Heart left ventricle (tissue), 16 donors: ENCODE measurements at regions not wholly inside any gene's neighbourhood (a gene's known extent, or its start where the extent isn't known, plus 50 kb on each side); places are given as distances from the start of the nearest gene placed in this dataset.

Experiments used
- ATAC-seq, 4 donors: fragments of 200-7000 bp; cut with Tn5 transposase; one replicate each; pipeline ENCODE4 v1.9.1; 2020 to 2022; ENCODE audit warnings: moderate library complexity in 4 of 4, mild to moderate bottlenecking in 3 of 4, moderate number of reproducible peaks in 1 of 4
- DNase-seq, 5 donors: peaks; one replicate each; pipeline ENCODE4 v3.0.0-alpha.2; 2020
- H3K27ac ChIP-seq, 12 donors: fragments of 200-600 bp; sonication (generic) in 4 of 12; one replicate each; pipeline versions ENCODE4 v1.5.0 to v1.8.0; 2016 to 2022; ENCODE audit warnings: mild to moderate bottlenecking in 2 of 12
- H3K27me3 ChIP-seq, 9 donors: fragments of 200-600 bp; sonication (generic) in 2 of 9; one replicate each; pipeline versions ENCODE4 v1.5.1 to v1.8.0; 2016 to 2022; ENCODE audit warnings: mild to moderate bottlenecking in 3 of 9
- H3K36me3 ChIP-seq, 9 donors: fragments of 200-600 bp; sonication (generic) in 2 of 9; one replicate each; pipeline versions ENCODE4 v1.5.0 to v1.8.0; 2018 to 2022; ENCODE audit warnings: mild to moderate bottlenecking in 2 of 9
- H3K4me1 ChIP-seq, 12 donors: fragments of 200-600 bp; sonication (generic) in 4 of 12; one replicate each; pipeline versions ENCODE4 v1.5.0 to v1.8.0; 2016 to 2022; ENCODE audit warnings: mild to moderate bottlenecking in 3 of 12
- H3K4me3 ChIP-seq, 12 donors: fragments of 200-600 bp; sonication (generic) in 4 of 12; one replicate each; pipeline versions ENCODE4 v1.5.0 to v1.8.0; 2017 to 2022; ENCODE audit warnings: mild to moderate bottlenecking in 9 of 12, moderate library complexity in 4 of 12
- H3K9me3 ChIP-seq, 12 donors: fragments of 200-600 bp; sonication (generic) in 4 of 12; one replicate each; pipeline versions ENCODE4 v1.5.0 to v1.8.0; 2016 to 2022; ENCODE audit warnings: mild to moderate bottlenecking in 1 of 12
- CTCF ChIP-seq, 12 donors: fragments of 200-600 bp; sonication (generic) in 4 of 12; IDR thresholded peaks; one replicate each; pipeline versions ENCODE4 v1.5.0 to v1.8.0; 2018 to 2022; ENCODE audit warnings: antibody characterized with exemption in 12 of 12, mild to moderate bottlenecking in 5 of 12
- POLR2A ChIP-seq, 2 donors: fragments of 450-650 bp; IDR thresholded peaks; one replicate each; pipeline ENCODE4 v1.6.1; 2017; ENCODE audit warnings: antibody characterized with exemption in 2 of 2, mild to moderate bottlenecking in 2 of 2, moderate library complexity in 2 of 2
- WGBS, 4 donors: extraction: QIAGEN DNeasy Blood & Tissue Kit in 2 of 4; methylation state at CpG; one replicate each; pipeline versions ENCODE4 v1.1.5 to v1.1.7; 2013 to 2018; 5-methylcytosine and 5-hydroxymethylcytosine counted together
- intact Hi-C, 10 donors: fragments of 100-400 bp; cut with DNase I; formaldehyde crosslinking; loops; one replicate each; pipeline versions ENCODE4 v1.11.1 to v1.14.2; 2022
- donor health status: ischemic (EF 13 %, LVEDD 7.1; RV severe dilation, severe dysfunction).
- donor health status: healthy with polysubstance abuse.
- donor health status: DM: no; HTN: yes; CAD: no.
- donor health status: DM: no; HTN: no; CAD: no.
- donor health status: ischemic (EF 25% LVEDD 6.9; RV normal size, moderate dysfunction).
- donor health status: ischemic (EF 25% LVEDD 5.7; RV mildly dilated, moderate dysfunction).
- donor health status: healthy.
- donor health status: DM: yes; HTN: yes; CAD: no.
- donor health status: ischemic (EF 35%, LVEDD 5.7; RV mildly dilated, moderate dysfunction).
- donor health status: nonischemic (EF 11% LVEDD 7.7; RV severe dilation, severe dysfunction).
- donor health status: DM: yes; HTN: yes; CAD: no.
- donor health status: PGD.
- donor health status: ischemic (EF 29% LVEDD 5.4; RV normal size, mild dysfunction).
- donor health status: nonischemic (EF 23%, LVEDD 6.1; RV moderate dilation, normal function).

- WGBS, 4 donors, result 77 to 79% (median 78%) methylated on average over 12 of the region's 12 CpGs
- no peak for TF ChIP-seq POLR2A (IDR thresholded peaks at IDR 0.05)
- no peak for TF ChIP-seq CTCF (IDR thresholded peaks at IDR 0.05)
Measured at GRCh38 chr6:18753076-18753475, 365.9 kb downstream of the RNF144B start.

GRCh38 chr6:18763086-18763485 is 375.9 kb downstream of the RNF144B start:
- DNase-seq (no peak), ATAC-seq (no peak)
- no peak overlapping the region for H3K4me3 ChIP-seq
- 78 to 83% (median 82%) methylated on average over 1 of the region's 1 CpG for WGBS, 4 donors
- no peaks in the 10 kb centered on the region for H3K36me3 ChIP-seq
- peaks cover 0 to 3% (median 0%) of the 10 kb centered on the region in 9 donors for H3K27me3 ChIP-seq
- intact Hi-C loops, result no loop called here
- TF ChIP-seq POLR2A (IDR thresholded peaks at IDR 0.05) (no peak), CTCF (IDR thresholded peaks at IDR 0.05) (no peak)
- no peaks in the 10 kb centered on the region for H3K4me1 ChIP-seq
- no peak overlapping the region for H3K27ac ChIP-seq
- H3K9me3 ChIP-seq, result no peaks in the 10 kb centered on the region

More at GRCh38 chr6:18753076-18753475, 365.9 kb downstream of the RNF144B start:
- DNase-seq (no peak), ATAC-seq (no peak)
- Histone ChIP-seq H3K4me3 (no peak overlapping the region), H3K27me3 (no peaks in the 10 kb centered on the region), H3K9me3 (no peaks in the 10 kb centered on the region), H3K27ac (no peak overlapping the region), H3K4me1 (no peaks in the 10 kb centered on the region), H3K36me3 (no peaks in the 10 kb centered on the region)
- intact Hi-C loops, result loop anchor here in 2 of 10 donors (5.0 to 10.0 kb wide), 2 partner anchors 1102 to 1299 kb away; no protein-coding TSS in a partner anchor

GRCh38 chr6:18784794-18785193 is 397.6 kb downstream of the RNF144B start:
- TF ChIP-seq POLR2A (IDR thresholded peaks at IDR 0.05) (no peak), CTCF (IDR thresholded peaks at IDR 0.05) (no peak)
- no peaks in the 10 kb centered on the region for H3K4me1 ChIP-seq
- no peak overlapping the region for H3K27ac ChIP-seq
- H3K4me3 ChIP-seq, result no peak overlapping the region
- no peaks in the 10 kb centered on the region for H3K27me3 ChIP-seq
- no peaks in the 10 kb centered on the region for H3K36me3 ChIP-seq
- DNase-seq (no peak), ATAC-seq (no peak)
- intact Hi-C loops, result no loop called here
- H3K9me3 ChIP-seq, result peaks cover 0 to 11% (median 0%) of the 10 kb centered on the region in 12 donors
- 69 to 80% (median 75%) methylated on average over 1 of the region's 1 CpG for WGBS, 4 donors

- H3K4me3 ChIP-seq, result no peak overlapping the region
- WGBS, 4 donors, result 30 to 66% (median 62%) methylated on average over 1 to 2 of the region's 2 CpGs
- H3K27ac ChIP-seq, result no peak overlapping the region
- DNase-seq, result no peak
- TF ChIP-seq CTCF (IDR thresholded peaks at IDR 0.05) (no peak), POLR2A (IDR thresholded peaks at IDR 0.05) (no peak)
- ATAC-seq, result no peak
- no peaks in the 10 kb centered on the region for H3K27me3 ChIP-seq
- intact Hi-C loops, result no loop called here
- H3K9me3 ChIP-seq, result peaks cover 0 to 11% (median 0%) of the 10 kb centered on the region in 12 donors
- no peaks in the 10 kb centered on the region for H3K36me3 ChIP-seq
- no peaks in the 10 kb centered on the region for H3K4me1 ChIP-seq
Measured at GRCh38 chr6:18785810-18786490, 398.8 kb downstream of the RNF144B start.
